Lung (tissue), 11 donors: ENCODE measurements at regions not wholly inside any gene's neighbourhood (a gene's known extent, or its start where the extent isn't known, plus 50 kb on each side); places are given as distances from the start of the nearest gene placed in this dataset.
"Not testable (repeated sequence)": the region's sequence is repeated elsewhere in the genome, so short reads cannot be mapped to it uniquely, and the experiment has no call there.

ENCODE experiments used
- ATAC-seq: fragments of 200-7000 bp; cut with Tn5 transposase; one replicate; pipeline ENCODE4 v1.9.1; 2020; ENCODE audit warnings: moderate number of reproducible peaks; ENCODE audit not compliant: insufficient read depth, low FRiP score
- DNase-seq, 3 donors: peaks; one replicate each; pipeline ENCODE4 v3.0.0-alpha.2; 2013 to 2017
- H3K27ac ChIP-seq, 2 donors: one replicate each; pipeline ENCODE4 v1.5.1; 2013; ENCODE audit warnings: mild to moderate bottlenecking in 2 of 2, moderate library complexity in 2 of 2, control low read depth in 1 of 2, inconsistent platforms in 1 of 2, low read depth in 1 of 2, low read length in 1 of 2
- H3K27me3 ChIP-seq, 3 donors: one replicate each; pipeline ENCODE4 v1.5.1; 2013; ENCODE audit warnings: low read length in 2 of 3; ENCODE audit not compliant: control insufficient read depth in 3 of 3, insufficient read depth in 3 of 3
- H3K36me3 ChIP-seq, 4 donors: one replicate each; pipeline ENCODE4 v1.5.1; 2013; ENCODE audit warnings: low read length in 4 of 4, mild to moderate bottlenecking in 1 of 4, moderate library complexity in 1 of 4; ENCODE audit not compliant: control insufficient read depth in 4 of 4, insufficient read depth in 4 of 4
- H3K4me1 ChIP-seq, 5 donors: one replicate each; pipeline ENCODE4 v1.5.1; 2013; ENCODE audit warnings: low read length in 5 of 5, mild to moderate bottlenecking in 2 of 5, moderate library complexity in 1 of 5; ENCODE audit not compliant: control insufficient read depth in 5 of 5, insufficient read depth in 5 of 5
- H3K4me3 ChIP-seq: one replicate; pipeline ENCODE4 v1.5.1; 2013; ENCODE audit warnings: mild to moderate bottlenecking, control low read depth, moderate library complexity
- H3K9ac ChIP-seq, 2 donors: one replicate each; pipeline ENCODE4 v1.5.1; 2013; ENCODE audit warnings: low read length in 2 of 2, control low read depth in 1 of 2; ENCODE audit not compliant: insufficient read depth in 1 of 2
- H3K9me3 ChIP-seq, 4 donors: one replicate each; pipeline ENCODE4 v1.5.1; 2013; ENCODE audit warnings: low read length in 3 of 4, mild to moderate bottlenecking in 1 of 4, moderate library complexity in 1 of 4; ENCODE audit not compliant: control insufficient read depth in 4 of 4, insufficient read depth in 3 of 4
- WGBS, 2 donors: extraction: QIAGEN DNeasy Blood & Tissue Kit; methylation state at CpG; one replicate each; pipeline ENCODE4 v1.1.7; 2013; 5-methylcytosine and 5-hydroxymethylcytosine counted together
- TF ChIP-seq, protein P1 (sequence below): IDR thresholded peaks from 2 replicates; pipeline ENCODE4 v1.5.1; 2012; ENCODE audit warnings: mild to moderate bottlenecking; ENCODE audit errors: control extremely low read depth, extremely low read depth
- donor health status: control.
- donor health status: control.
- donor health status: Bipolar disorder and iron deficiency.
- donor health status: healthy.
- donor health status: DM: yes; HTN: yes; CAD: no.

- Histone ChIP-seq H3K27me3 (no peaks in the 10 kb centered on the region), H3K27ac (no peak overlapping the region), H3K9ac (no peak overlapping the region), H3K4me3 (no peak overlapping the region), H3K9me3 (no peaks in the 10 kb centered on the region), H3K4me1 (no peaks in the 10 kb centered on the region), H3K36me3 (no peaks in the 10 kb centered on the region)
- 83 to 90% methylated on average over 3 of the region's 3 CpGs for WGBS, 2 donors
- DNase-seq (no peak), ATAC-seq (no peak)
- TF ChIP-seq, protein P1, sequence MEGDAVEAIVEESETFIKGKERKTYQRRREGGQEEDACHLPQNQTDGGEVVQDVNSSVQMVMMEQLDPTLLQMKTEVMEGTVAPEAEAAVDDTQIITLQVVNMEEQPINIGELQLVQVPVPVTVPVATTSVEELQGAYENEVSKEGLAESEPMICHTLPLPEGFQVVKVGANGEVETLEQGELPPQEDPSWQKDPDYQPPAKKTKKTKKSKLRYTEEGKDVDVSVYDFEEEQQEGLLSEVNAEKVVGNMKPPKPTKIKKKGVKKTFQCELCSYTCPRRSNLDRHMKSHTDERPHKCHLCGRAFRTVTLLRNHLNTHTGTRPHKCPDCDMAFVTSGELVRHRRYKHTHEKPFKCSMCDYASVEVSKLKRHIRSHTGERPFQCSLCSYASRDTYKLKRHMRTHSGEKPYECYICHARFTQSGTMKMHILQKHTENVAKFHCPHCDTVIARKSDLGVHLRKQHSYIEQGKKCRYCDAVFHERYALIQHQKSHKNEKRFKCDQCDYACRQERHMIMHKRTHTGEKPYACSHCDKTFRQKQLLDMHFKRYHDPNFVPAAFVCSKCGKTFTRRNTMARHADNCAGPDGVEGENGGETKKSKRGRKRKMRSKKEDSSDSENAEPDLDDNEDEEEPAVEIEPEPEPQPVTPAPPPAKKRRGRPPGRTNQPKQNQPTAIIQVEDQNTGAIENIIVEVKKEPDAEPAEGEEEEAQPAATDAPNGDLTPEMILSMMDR: no peak
Observed at GRCh38 chr14:48304729-48305128, 629.3 kb upstream of the MDGA2 start.

DNA sequence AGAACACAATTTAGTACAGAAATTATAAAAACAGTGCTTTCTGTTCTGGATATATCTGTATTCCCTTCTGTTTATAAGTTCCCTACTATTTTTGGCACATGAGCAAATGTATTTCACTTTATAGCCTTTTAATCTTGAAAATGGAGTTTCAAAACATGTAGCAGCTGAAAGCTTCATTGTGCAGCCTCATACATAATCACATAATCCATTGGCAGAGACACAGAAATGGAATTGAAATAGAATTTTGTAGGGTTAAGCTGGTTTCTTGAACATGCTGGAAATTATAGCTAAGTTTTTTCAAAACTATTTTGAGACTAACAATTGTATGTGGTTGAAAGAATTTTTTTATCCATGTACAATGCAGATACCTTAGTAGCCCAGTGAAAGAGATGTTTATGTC lies 614.3 kb upstream of the MDGA2 start:
- H3K27me3 ChIP-seq: no peaks in the 10 kb centered on the region
- H3K36me3 ChIP-seq: no peaks in the 10 kb centered on the region
- H3K4me3 ChIP-seq: no peak overlapping the region
- no peak for ATAC-seq
- TF ChIP-seq, protein P1: no peak
- peak in 2 of 3 donors; percentile 79 to 88 for DNase-seq
- H3K27ac ChIP-seq: no peak overlapping the region
- peaks cover 0 to 5% (median 0%) of the 10 kb centered on the region in 5 donors for H3K4me1 ChIP-seq
- H3K9ac ChIP-seq: no peak overlapping the region
- peaks cover 0 to 5% (median 0%) of the 10 kb centered on the region in 4 donors for H3K9me3 ChIP-seq

DNA sequence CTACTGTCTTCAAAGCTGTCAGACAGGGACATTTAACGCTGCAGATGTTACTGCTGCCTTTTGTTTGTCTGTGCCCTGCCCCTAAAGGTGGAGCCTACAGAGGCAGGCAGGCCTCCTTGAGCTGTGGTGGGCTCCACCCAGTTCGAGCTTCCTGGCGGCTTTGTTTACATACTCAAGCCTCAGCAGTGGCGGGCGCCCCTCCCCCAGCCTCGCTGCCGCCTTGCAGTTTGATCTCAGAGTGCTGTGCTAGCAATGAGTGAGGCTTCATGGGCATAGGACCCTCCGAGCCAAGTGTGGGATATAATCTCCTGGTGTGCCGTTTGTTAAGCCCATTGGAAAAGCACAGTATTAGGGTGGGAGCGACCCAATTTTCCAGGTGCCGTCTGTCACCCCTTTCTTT lies 609.8 kb upstream of the MDGA2 start:
- H3K4me3 ChIP-seq, ATAC-seq, DNase-seq, H3K4me1 ChIP-seq, H3K36me3 ChIP-seq, H3K27ac ChIP-seq, H3K27me3 ChIP-seq, H3K9ac ChIP-seq, H3K9me3 ChIP-seq: not testable (repeated sequence)
- 90 to 91% methylated on average over 11 of the region's 11 CpGs for WGBS, 2 donors

DNA sequence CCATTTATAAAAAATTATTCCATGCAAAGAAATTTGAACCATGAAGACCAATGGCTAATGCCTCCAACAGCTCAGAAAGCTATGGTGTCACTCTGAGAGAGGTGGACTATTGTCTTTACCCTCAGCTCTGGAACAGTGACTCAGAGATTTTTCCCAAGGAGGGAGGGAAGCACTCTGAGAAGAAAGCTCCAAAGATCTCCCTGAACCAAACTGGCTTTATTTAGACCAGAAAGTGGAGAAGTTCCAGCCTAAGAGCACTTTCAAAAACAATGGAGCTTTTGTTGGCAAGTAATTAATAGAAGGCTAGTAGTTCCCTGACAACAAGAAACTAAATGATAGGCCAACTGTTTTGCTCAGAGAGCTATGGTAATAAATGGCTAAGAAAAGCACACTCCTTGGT lies 599.9 kb upstream of the MDGA2 start:
- TF ChIP-seq, protein P1: no peak

More for the DNA sequence above, 599.9 kb upstream of the MDGA2 start:
- no peaks in the 10 kb centered on the region for H3K36me3 ChIP-seq
- H3K9ac ChIP-seq: no peak overlapping the region
- no peaks in the 10 kb centered on the region for H3K4me1 ChIP-seq
- H3K27ac ChIP-seq: no peak overlapping the region
- H3K9me3 ChIP-seq: peaks cover 0 to 4% (median 0%) of the 10 kb centered on the region in 4 donors
- H3K4me3 ChIP-seq: no peak overlapping the region
- no peak for DNase-seq
- no peak for ATAC-seq
- H3K27me3 ChIP-seq: no peaks in the 10 kb centered on the region
